ENCODE measurements at regions not wholly inside any gene's neighbourhood (a gene's known extent, or its start where the extent isn't known, plus 50 kb on each side); places are given as distances from the start of the nearest gene placed in this dataset.

DNA sequence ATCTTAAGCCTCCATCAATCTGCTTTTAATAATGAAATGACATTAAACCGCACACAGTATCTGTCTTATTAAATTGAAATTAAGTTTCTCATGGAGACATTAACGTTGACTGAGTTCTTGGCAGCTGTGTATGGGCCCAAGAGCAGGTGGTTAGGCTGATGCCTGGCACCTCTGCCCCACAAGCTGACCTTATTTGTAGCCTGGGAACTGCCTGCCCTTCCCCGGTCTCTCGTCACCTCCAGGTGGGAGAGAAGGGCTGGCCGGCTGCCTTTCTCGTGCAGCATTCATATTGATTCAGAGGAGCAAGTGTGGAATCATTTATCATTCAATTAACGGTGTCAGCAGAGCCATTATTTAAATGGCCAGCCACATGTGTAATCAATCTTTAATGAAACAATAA, 53.0 kb upstream of the FCN1 start:
- H3K36me3 Mint-ChIP-seq (ENCODE audit: low read depth), result no peaks in the 10 kb centered on the region
- no peak overlapping the region for H3K4me3 Mint-ChIP-seq
- H3K9me3 Mint-ChIP-seq, result no peaks in the 10 kb centered on the region
- no peaks in the 10 kb centered on the region for H3K4me1 Mint-ChIP-seq (ENCODE audit: low read depth)
- TF ChIP-seq, protein P1, sequence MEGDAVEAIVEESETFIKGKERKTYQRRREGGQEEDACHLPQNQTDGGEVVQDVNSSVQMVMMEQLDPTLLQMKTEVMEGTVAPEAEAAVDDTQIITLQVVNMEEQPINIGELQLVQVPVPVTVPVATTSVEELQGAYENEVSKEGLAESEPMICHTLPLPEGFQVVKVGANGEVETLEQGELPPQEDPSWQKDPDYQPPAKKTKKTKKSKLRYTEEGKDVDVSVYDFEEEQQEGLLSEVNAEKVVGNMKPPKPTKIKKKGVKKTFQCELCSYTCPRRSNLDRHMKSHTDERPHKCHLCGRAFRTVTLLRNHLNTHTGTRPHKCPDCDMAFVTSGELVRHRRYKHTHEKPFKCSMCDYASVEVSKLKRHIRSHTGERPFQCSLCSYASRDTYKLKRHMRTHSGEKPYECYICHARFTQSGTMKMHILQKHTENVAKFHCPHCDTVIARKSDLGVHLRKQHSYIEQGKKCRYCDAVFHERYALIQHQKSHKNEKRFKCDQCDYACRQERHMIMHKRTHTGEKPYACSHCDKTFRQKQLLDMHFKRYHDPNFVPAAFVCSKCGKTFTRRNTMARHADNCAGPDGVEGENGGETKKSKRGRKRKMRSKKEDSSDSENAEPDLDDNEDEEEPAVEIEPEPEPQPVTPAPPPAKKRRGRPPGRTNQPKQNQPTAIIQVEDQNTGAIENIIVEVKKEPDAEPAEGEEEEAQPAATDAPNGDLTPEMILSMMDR (IDR thresholded peaks at IDR 0.05), result no peak
- H3K27me3 Mint-ChIP-seq (ENCODE audit: insufficient read depth), result peaks cover 22% of the 10 kb centered on the region
- DNase-seq, result no peak
- H3K27ac Mint-ChIP-seq, result no peak overlapping the region

DNA sequence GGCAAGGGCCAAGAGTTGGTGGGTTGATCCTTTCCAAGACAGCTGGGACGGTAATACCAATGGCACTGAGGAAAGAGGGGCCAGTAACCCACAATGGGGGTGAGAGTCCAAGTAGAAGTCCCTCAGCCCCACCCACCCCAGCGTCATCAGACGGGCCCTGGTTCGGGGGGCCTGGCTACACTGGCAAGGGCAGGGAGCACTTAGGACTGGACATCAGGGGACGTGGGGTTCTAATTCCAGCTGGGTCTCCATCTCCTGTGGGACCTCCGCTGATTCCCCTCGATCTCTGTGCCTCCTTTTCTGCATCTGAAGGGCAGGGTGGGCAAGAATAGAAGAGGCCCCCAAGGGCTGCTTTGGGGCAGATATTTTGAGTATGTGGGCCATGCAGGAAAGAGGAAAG, 53.5 kb upstream of the FCN1 start:
- Mint-ChIP-seq H3K9me3 (no peaks in the 10 kb centered on the region), H3K4me1 (ENCODE audit: low read depth) (no peaks in the 10 kb centered on the region), H3K4me3 (no peak overlapping the region), H3K27me3 (ENCODE audit: insufficient read depth) (peaks cover 19% of the 10 kb centered on the region), H3K27ac (no peak overlapping the region), H3K36me3 (ENCODE audit: low read depth) (no peaks in the 10 kb centered on the region)
- TF ChIP-seq, protein P1 (IDR thresholded peaks at IDR 0.05), result no peak
- DNase-seq, result no peak

DNA sequence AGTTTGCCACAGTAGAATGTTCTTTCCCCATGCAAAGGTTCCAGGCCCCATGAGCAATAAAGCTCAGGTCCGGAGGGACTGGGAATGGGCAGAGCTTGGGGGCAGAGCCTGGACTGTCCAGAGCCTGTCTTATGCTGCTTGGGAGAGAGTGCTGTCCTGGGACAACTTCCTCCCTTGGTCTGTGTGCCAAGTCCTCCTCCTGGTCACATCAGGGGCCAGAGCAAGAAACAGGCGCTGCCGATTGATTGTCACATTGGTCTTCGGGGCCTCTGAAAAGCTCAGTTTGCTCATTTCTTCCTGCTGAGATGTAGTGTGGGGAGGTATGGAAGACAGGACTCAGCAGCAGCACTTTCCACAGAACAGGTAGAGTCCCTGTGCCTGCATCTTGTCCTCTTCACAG, 54.0 kb upstream of the FCN1 start:
- no peak overlapping the region for H3K4me3 Mint-ChIP-seq
- no peaks in the 10 kb centered on the region for H3K9me3 Mint-ChIP-seq
- H3K36me3 Mint-ChIP-seq (ENCODE audit: low read depth), result no peaks in the 10 kb centered on the region
- H3K27me3 Mint-ChIP-seq (ENCODE audit: insufficient read depth), result peaks cover 16% of the 10 kb centered on the region
- DNase-seq, result no peak
- TF ChIP-seq, protein P1 (IDR thresholded peaks at IDR 0.05), result no peak
- H3K4me1 Mint-ChIP-seq (ENCODE audit: low read depth), result no peaks in the 10 kb centered on the region
- no peak overlapping the region for H3K27ac Mint-ChIP-seq

DNA sequence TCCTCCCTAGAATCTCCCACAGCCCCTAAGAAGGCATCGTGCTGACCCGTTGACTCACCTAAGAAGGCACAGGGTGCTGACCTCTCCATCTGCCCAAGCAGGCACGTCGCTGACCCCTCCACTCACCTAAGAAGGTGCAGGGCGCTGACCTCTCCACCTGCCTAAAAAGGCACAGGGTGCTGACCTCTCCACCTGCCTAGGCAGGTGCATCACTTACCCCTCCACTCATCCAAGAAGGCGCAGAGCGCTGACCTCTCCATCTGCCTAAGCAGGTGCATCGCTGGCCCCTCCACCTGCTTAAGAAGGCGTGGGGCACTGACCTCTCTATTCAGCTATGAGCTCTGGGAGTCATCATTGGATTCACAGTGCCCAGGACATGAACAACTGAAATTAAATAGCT, 54.4 kb upstream of the FCN1 start:
- Mint-ChIP-seq H3K36me3 (ENCODE audit: low read depth) (no peaks in the 10 kb centered on the region), H3K4me3 (no peak overlapping the region), H3K9me3 (no peaks in the 10 kb centered on the region), H3K27me3 (ENCODE audit: insufficient read depth) (peaks cover 16% of the 10 kb centered on the region), H3K4me1 (ENCODE audit: low read depth) (no peaks in the 10 kb centered on the region), H3K27ac (no peak overlapping the region)
- DNase-seq, result no peak
- TF ChIP-seq, protein P1 (IDR thresholded peaks at IDR 0.05), result no peak

- Mint-ChIP-seq H3K27me3 (ENCODE audit: insufficient read depth) (peaks cover 12% of the 10 kb centered on the region), H3K4me1 (ENCODE audit: low read depth) (no peaks in the 10 kb centered on the region), H3K27ac (no peak overlapping the region), H3K36me3 (ENCODE audit: low read depth) (no peaks in the 10 kb centered on the region), H3K9me3 (no peaks in the 10 kb centered on the region), H3K4me3 (no peak overlapping the region)
- TF ChIP-seq, protein P1 (IDR thresholded peaks at IDR 0.05), result no peak
- no peak for DNase-seq
Observed at GRCh38 chr9:134975253-134975652, 57.5 kb upstream of the FCN1 start.

- Mint-ChIP-seq H3K27me3 (ENCODE audit: insufficient read depth) (peaks cover 10% of the 10 kb centered on the region), H3K4me1 (ENCODE audit: low read depth) (no peaks in the 10 kb centered on the region), H3K4me3 (no peak overlapping the region), H3K36me3 (ENCODE audit: low read depth) (no peaks in the 10 kb centered on the region), H3K27ac (no peak overlapping the region), H3K9me3 (no peaks in the 10 kb centered on the region)
- TF ChIP-seq, protein P1 (IDR thresholded peaks at IDR 0.05), result no peak
- DNase-seq, result no peak
Observed at GRCh38 chr9:134976403-134976802, 58.7 kb upstream of the FCN1 start.
